Rectal smooth muscle tissue (tissue), 1 donor: ENCODE measurements at regions not wholly inside any gene's neighbourhood (a gene's known extent, or its start where the extent isn't known, plus 50 kb on each side); places are given as distances from the start of the nearest gene placed in this dataset.
"Not testable (repeated sequence)": the region's sequence is repeated elsewhere in the genome, so short reads cannot be mapped to it uniquely, and the experiment has no call there.

ENCODE experiments used
- H3K27ac ChIP-seq: one replicate; pipeline ENCODE4 v1.7.0; 2013; ENCODE audit warnings: low read depth, low read length, inconsistent platforms
- H3K27me3 ChIP-seq: one replicate; pipeline ENCODE4 v1.7.0; 2013; ENCODE audit warnings: low read length; ENCODE audit not compliant: control insufficient read depth, insufficient read depth
- H3K36me3 ChIP-seq: one replicate; pipeline ENCODE4 v1.7.0; 2013; ENCODE audit warnings: low read length; ENCODE audit not compliant: control insufficient read depth, insufficient read depth
- H3K4me1 ChIP-seq: one replicate; pipeline ENCODE4 v1.7.0; 2013; ENCODE audit warnings: low read length; ENCODE audit not compliant: control insufficient read depth, insufficient read depth
- H3K4me3 ChIP-seq: one replicate; pipeline ENCODE4 v1.7.0; 2013; ENCODE audit warnings: low read length
- H3K9ac ChIP-seq: one replicate; pipeline ENCODE4 v1.7.0; 2013; ENCODE audit warnings: low read length

- not testable (repeated sequence) for H3K27ac ChIP-seq, H3K27me3 ChIP-seq, H3K36me3 ChIP-seq, H3K9ac ChIP-seq, H3K4me3 ChIP-seq, H3K4me1 ChIP-seq
Observed at GRCh38 chr4:128641566-128641965, 167.9 kb upstream of the JADE1 start.

- no peak overlapping the region for H3K4me3 ChIP-seq
- no peak overlapping the region for H3K9ac ChIP-seq
- peaks cover 4% of the 10 kb centered on the region for H3K4me1 ChIP-seq
- no peaks in the 10 kb centered on the region for H3K27me3 ChIP-seq
- no peaks in the 10 kb centered on the region for H3K36me3 ChIP-seq
- peak overlapping the region; percentile 40 for H3K27ac ChIP-seq
Observed at GRCh38 chr4:128639541-128640270, 169.8 kb upstream of the JADE1 start.

- H3K4me1 ChIP-seq, result peaks cover 4% of the 10 kb centered on the region
- H3K36me3 ChIP-seq, result no peaks in the 10 kb centered on the region
- no peaks in the 10 kb centered on the region for H3K27me3 ChIP-seq
- H3K9ac ChIP-seq, result no peak overlapping the region
- no peak overlapping the region for H3K27ac ChIP-seq
- no peak overlapping the region for H3K4me3 ChIP-seq
Observed at GRCh38 chr4:128636906-128637305, 172.6 kb upstream of the JADE1 start.

- Histone ChIP-seq H3K27ac (no peak overlapping the region), H3K9ac (no peak overlapping the region), H3K27me3 (no peaks in the 10 kb centered on the region), H3K36me3 (no peaks in the 10 kb centered on the region), H3K4me1 (peaks cover 4% of the 10 kb centered on the region), H3K4me3 (no peak overlapping the region)
Observed at GRCh38 chr4:128635955-128636560, 173.4 kb upstream of the JADE1 start.

GRCh38 chr4:128635141-128635954, 174.2 kb upstream of the JADE1 start:
- no peaks in the 10 kb centered on the region for H3K27me3 ChIP-seq
- peaks cover 4% of the 10 kb centered on the region for H3K4me1 ChIP-seq
- H3K9ac ChIP-seq, result no peak overlapping the region
- no peak overlapping the region for H3K27ac ChIP-seq
- H3K4me3 ChIP-seq, result no peak overlapping the region
- no peaks in the 10 kb centered on the region for H3K36me3 ChIP-seq

GRCh38 chr4:128633067-128633466, 176.4 kb upstream of the JADE1 start:
- no peaks in the 10 kb centered on the region for H3K27me3 ChIP-seq

GRCh38 chr4:128630871-128631270, 178.6 kb upstream of the JADE1 start:
- H3K9ac ChIP-seq, result no peak overlapping the region
- H3K27me3 ChIP-seq, result no peaks in the 10 kb centered on the region
- no peak overlapping the region for H3K4me3 ChIP-seq
- H3K36me3 ChIP-seq, result no peaks in the 10 kb centered on the region
- no peak overlapping the region for H3K27ac ChIP-seq
- peaks cover 3% of the 10 kb centered on the region for H3K4me1 ChIP-seq

More at GRCh38 chr4:128633067-128633466, 176.4 kb upstream of the JADE1 start:
- H3K9ac ChIP-seq, result no peak overlapping the region
- H3K4me1 ChIP-seq, result peaks cover 4% of the 10 kb centered on the region
- H3K36me3 ChIP-seq, result no peaks in the 10 kb centered on the region
- no peak overlapping the region for H3K4me3 ChIP-seq
- H3K27ac ChIP-seq, result no peak overlapping the region

- H3K36me3 ChIP-seq, result no peaks in the 10 kb centered on the region
- no peak overlapping the region for H3K4me3 ChIP-seq
- no peaks in the 10 kb centered on the region for H3K4me1 ChIP-seq
- H3K9ac ChIP-seq, result no peak overlapping the region
- H3K27ac ChIP-seq, result no peak overlapping the region
- no peaks in the 10 kb centered on the region for H3K27me3 ChIP-seq
Observed at GRCh38 chr4:128623508-128624215, 185.8 kb upstream of the JADE1 start.

GRCh38 chr4:128620279-128620965, 189.1 kb upstream of the JADE1 start:
- not testable (repeated sequence) for H3K9ac ChIP-seq, H3K4me1 ChIP-seq, H3K27me3 ChIP-seq, H3K36me3 ChIP-seq, H3K27ac ChIP-seq, H3K4me3 ChIP-seq

- H3K27me3 ChIP-seq, result no peaks in the 10 kb centered on the region
- H3K36me3 ChIP-seq, result no peaks in the 10 kb centered on the region
- H3K27ac ChIP-seq, result no peak overlapping the region
- H3K4me3 ChIP-seq, result no peak overlapping the region
- H3K9ac ChIP-seq, result no peak overlapping the region
- no peaks in the 10 kb centered on the region for H3K4me1 ChIP-seq
Observed at GRCh38 chr4:128615197-128615596, 194.3 kb upstream of the JADE1 start.

- H3K9ac ChIP-seq, result no peak overlapping the region
- no peaks in the 10 kb centered on the region for H3K27me3 ChIP-seq
- no peaks in the 10 kb centered on the region for H3K4me1 ChIP-seq
- no peak overlapping the region for H3K4me3 ChIP-seq
- no peak overlapping the region for H3K27ac ChIP-seq
- H3K36me3 ChIP-seq, result no peaks in the 10 kb centered on the region
Observed at GRCh38 chr4:128608006-128608405, 201.5 kb upstream of the JADE1 start.

GRCh38 chr4:128606173-128606572, 203.3 kb upstream of the JADE1 start:
- H3K27ac ChIP-seq, result no peak overlapping the region
- no peak overlapping the region for H3K4me3 ChIP-seq
- peaks cover 4% of the 10 kb centered on the region for H3K4me1 ChIP-seq
- H3K36me3 ChIP-seq, result no peaks in the 10 kb centered on the region
- no peak overlapping the region for H3K9ac ChIP-seq
- no peaks in the 10 kb centered on the region for H3K27me3 ChIP-seq
